ENCODE measurements at regions not wholly inside any gene's neighbourhood (a gene's known extent, or its start where the extent isn't known, plus 50 kb on each side); places are given as distances from the start of the nearest gene placed in this dataset.

DNA sequence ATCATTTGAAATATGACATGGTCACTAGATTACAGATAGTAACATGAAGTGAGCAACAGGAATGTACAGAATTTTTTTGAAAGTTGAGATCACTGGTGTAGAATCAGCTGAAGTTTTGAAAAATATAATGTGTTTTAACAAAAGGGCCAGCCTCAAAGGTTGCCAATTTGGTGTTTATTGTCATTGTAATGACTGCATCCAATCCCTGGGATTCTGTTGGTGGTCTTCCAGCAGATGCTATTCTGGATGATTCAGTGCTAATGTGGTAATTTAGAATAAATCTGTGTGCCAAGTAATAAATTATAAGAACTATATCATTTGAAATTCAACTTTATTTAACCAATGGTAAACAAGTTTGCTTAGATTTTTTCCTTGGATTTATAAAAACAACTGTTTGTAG lies 436.4 kb upstream of the PKN2 start:
- no peaks in the 10 kb centered on the region for H4K20me1 ChIP-seq (ENCODE audit: insufficient read depth, low read length)
- H3K4me3 ChIP-seq (ENCODE audit: low read depth, low read length, poor library complexity, severe bottlenecking) = no peak overlapping the region
- H3K9me3 ChIP-seq (ENCODE audit: low read length) = no peaks in the 10 kb centered on the region

DNA sequence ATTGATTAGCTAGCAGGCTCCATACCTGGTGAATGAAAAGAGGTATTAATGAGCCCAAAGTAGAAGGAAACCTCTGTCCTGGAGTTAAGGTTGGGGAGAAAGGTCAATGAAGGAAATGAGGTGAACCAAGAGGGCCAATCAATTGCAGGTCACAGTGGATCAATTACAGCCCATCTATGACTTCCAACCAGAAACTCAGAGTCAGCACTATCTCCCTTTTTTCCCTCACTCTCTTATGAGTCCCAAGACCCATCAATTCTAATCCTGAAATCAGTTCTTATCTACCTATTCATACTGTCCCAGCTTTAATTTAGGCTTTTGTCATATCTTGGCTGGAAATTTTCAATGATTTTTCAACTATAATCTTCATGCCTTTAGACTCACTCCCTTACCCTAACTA lies 433.2 kb upstream of the PKN2 start:
- Histone ChIP-seq H3K9me3 (ENCODE audit: low read length) (no peaks in the 10 kb centered on the region), H2AFZ (ENCODE audit: low read length) (no peak overlapping the region), H3K4me1 (ENCODE audit: insufficient read depth, low read length, severe bottlenecking) (no peaks in the 10 kb centered on the region), H4K20me1 (ENCODE audit: insufficient read depth, low read length) (no peaks in the 10 kb centered on the region), H3F3A (ENCODE audit: insufficient read depth, low read length) (no peaks in the 10 kb centered on the region), H3K4me3 (ENCODE audit: low read depth, low read length, poor library complexity, severe bottlenecking) (no peak overlapping the region), H3K9me2 (ENCODE audit: low read depth, low read length) (no peaks in the 10 kb centered on the region), H3K9ac (ENCODE audit: low read length) (no peak overlapping the region), H3K27me3 (ENCODE audit: insufficient read depth, low read length) (no peaks in the 10 kb centered on the region), H3K79me2 (ENCODE audit: insufficient read depth, low read length) (no peaks in the 10 kb centered on the region), H3K4me2 (ENCODE audit: low read length) (no peak overlapping the region), H3K36me3 (ENCODE audit: insufficient read depth, low read length) (no peaks in the 10 kb centered on the region), H3K27ac (ENCODE audit: low read depth, low read length, poor library complexity, severe bottlenecking) (no peak overlapping the region)
- TF ChIP-seq, protein P1, sequence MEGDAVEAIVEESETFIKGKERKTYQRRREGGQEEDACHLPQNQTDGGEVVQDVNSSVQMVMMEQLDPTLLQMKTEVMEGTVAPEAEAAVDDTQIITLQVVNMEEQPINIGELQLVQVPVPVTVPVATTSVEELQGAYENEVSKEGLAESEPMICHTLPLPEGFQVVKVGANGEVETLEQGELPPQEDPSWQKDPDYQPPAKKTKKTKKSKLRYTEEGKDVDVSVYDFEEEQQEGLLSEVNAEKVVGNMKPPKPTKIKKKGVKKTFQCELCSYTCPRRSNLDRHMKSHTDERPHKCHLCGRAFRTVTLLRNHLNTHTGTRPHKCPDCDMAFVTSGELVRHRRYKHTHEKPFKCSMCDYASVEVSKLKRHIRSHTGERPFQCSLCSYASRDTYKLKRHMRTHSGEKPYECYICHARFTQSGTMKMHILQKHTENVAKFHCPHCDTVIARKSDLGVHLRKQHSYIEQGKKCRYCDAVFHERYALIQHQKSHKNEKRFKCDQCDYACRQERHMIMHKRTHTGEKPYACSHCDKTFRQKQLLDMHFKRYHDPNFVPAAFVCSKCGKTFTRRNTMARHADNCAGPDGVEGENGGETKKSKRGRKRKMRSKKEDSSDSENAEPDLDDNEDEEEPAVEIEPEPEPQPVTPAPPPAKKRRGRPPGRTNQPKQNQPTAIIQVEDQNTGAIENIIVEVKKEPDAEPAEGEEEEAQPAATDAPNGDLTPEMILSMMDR (IDR thresholded peaks at IDR 0.05; ENCODE audit: low read length) = no peak
- TF ChIP-seq EZH2 (IDR thresholded peaks at IDR 0.05; ENCODE audit: borderline replicate concordance, low read length) = no peak

More for the DNA sequence above, 436.4 kb upstream of the PKN2 start:
- Histone ChIP-seq H3K79me2 (ENCODE audit: insufficient read depth, low read length) (no peaks in the 10 kb centered on the region), H3K4me1 (ENCODE audit: insufficient read depth, low read length, severe bottlenecking) (no peaks in the 10 kb centered on the region), H3K27ac (ENCODE audit: low read depth, low read length, poor library complexity, severe bottlenecking) (no peak overlapping the region), H3K9me2 (ENCODE audit: low read depth, low read length) (no peaks in the 10 kb centered on the region), H3K9ac (ENCODE audit: low read length) (no peak overlapping the region), H2AFZ (ENCODE audit: low read length) (no peak overlapping the region), H3F3A (ENCODE audit: insufficient read depth, low read length) (no peaks in the 10 kb centered on the region), H3K4me2 (ENCODE audit: low read length) (no peak overlapping the region), H3K27me3 (ENCODE audit: insufficient read depth, low read length) (no peaks in the 10 kb centered on the region), H3K36me3 (ENCODE audit: insufficient read depth, low read length) (no peaks in the 10 kb centered on the region)
- TF ChIP-seq, protein P1 (IDR thresholded peaks at IDR 0.05; ENCODE audit: low read length) = no peak
- no peak for TF ChIP-seq EZH2 (IDR thresholded peaks at IDR 0.05; ENCODE audit: borderline replicate concordance, low read length)

DNA sequence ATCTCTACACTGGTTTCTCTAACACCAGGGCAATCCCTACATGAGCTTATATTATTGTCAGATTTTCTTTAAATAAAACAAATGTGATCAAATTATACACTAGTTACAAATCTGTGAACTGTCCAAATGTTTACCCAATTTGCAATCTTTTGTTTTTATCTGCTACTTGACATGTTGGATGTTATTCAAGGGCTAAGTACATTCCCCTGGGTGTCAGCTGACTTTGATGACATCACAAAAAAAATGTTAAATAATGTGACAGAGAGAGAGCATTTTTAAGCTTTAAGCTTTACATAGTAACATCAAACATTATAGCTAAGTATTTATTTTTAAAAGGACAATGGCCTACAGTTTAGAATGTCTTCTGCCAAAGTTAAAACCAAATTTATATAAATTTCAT lies 431.3 kb upstream of the PKN2 start:
- no peaks in the 10 kb centered on the region for H3K4me1 ChIP-seq (ENCODE audit: insufficient read depth, low read length, severe bottlenecking)
- H2AFZ ChIP-seq (ENCODE audit: low read length) = no peak overlapping the region
- no peaks in the 10 kb centered on the region for H4K20me1 ChIP-seq (ENCODE audit: insufficient read depth, low read length)
- no peaks in the 10 kb centered on the region for H3K9me2 ChIP-seq (ENCODE audit: low read depth, low read length)
- no peak for TF ChIP-seq EZH2 (IDR thresholded peaks at IDR 0.05; ENCODE audit: borderline replicate concordance, low read length)
- H3K9me3 ChIP-seq (ENCODE audit: low read length) = no peaks in the 10 kb centered on the region
- H3K79me2 ChIP-seq (ENCODE audit: insufficient read depth, low read length) = no peaks in the 10 kb centered on the region
- no peak overlapping the region for H3K27ac ChIP-seq (ENCODE audit: low read depth, low read length, poor library complexity, severe bottlenecking)
- no peaks in the 10 kb centered on the region for H3F3A ChIP-seq (ENCODE audit: insufficient read depth, low read length)
- no peak overlapping the region for H3K4me2 ChIP-seq (ENCODE audit: low read length)
- H3K4me3 ChIP-seq (ENCODE audit: low read depth, low read length, poor library complexity, severe bottlenecking) = no peak overlapping the region
- no peaks in the 10 kb centered on the region for H3K36me3 ChIP-seq (ENCODE audit: insufficient read depth, low read length)
- H3K9ac ChIP-seq (ENCODE audit: low read length) = no peak overlapping the region
- no peaks in the 10 kb centered on the region for H3K27me3 ChIP-seq (ENCODE audit: insufficient read depth, low read length)

DNA sequence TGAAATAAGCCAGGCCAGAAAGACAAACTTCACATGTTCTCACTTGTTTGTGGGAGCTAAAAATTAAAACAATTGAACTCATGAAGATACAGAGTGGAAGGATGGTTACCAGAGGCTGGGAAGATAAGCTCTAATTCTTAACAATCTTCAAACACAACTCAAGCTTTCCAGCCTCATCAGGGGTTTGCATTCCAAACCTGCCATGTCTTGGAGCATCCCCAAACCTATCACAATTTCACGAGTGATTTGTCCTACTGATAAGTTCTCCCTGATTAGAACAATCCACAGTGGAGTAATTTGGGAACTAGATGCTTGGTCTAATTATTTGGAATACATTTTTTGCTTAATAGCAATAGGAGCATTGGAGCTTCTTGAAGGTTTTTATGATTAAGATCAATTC lies 418.5 kb upstream of the PKN2 start:
- H3K9me3 ChIP-seq (ENCODE audit: low read length) = no peaks in the 10 kb centered on the region
- H3K9me2 ChIP-seq (ENCODE audit: low read depth, low read length) = no peaks in the 10 kb centered on the region
- no peak overlapping the region for H3K4me2 ChIP-seq (ENCODE audit: low read length)
- no peak overlapping the region for H3K27ac ChIP-seq (ENCODE audit: low read depth, low read length, poor library complexity, severe bottlenecking)
- H3K4me3 ChIP-seq (ENCODE audit: low read depth, low read length, poor library complexity, severe bottlenecking) = no peak overlapping the region
- no peaks in the 10 kb centered on the region for H3F3A ChIP-seq (ENCODE audit: insufficient read depth, low read length)
- no peak overlapping the region for H3K9ac ChIP-seq (ENCODE audit: low read length)
- no peaks in the 10 kb centered on the region for H3K79me2 ChIP-seq (ENCODE audit: insufficient read depth, low read length)
- H3K36me3 ChIP-seq (ENCODE audit: insufficient read depth, low read length) = no peaks in the 10 kb centered on the region
- TF ChIP-seq EZH2 (IDR thresholded peaks at IDR 0.05; ENCODE audit: borderline replicate concordance, low read length) = no peak
- TF ChIP-seq, protein P1 (IDR thresholded peaks at IDR 0.05; ENCODE audit: low read length) = no peak
- H2AFZ ChIP-seq (ENCODE audit: low read length) = no peak overlapping the region
- H4K20me1 ChIP-seq (ENCODE audit: insufficient read depth, low read length) = no peaks in the 10 kb centered on the region
- H3K4me1 ChIP-seq (ENCODE audit: insufficient read depth, low read length, severe bottlenecking) = no peaks in the 10 kb centered on the region
- no peaks in the 10 kb centered on the region for H3K27me3 ChIP-seq (ENCODE audit: insufficient read depth, low read length)

All from OCI-LY1 (cell line).